Tibial artery (tissue), 4 donors: ENCODE measurements at regions not wholly inside any gene's neighbourhood (a gene's known extent, or its start where the extent isn't known, plus 50 kb on each side); places are given as distances from the start of the nearest gene placed in this dataset.

Source experiments
- DNase-seq, 2 donors: peaks; one replicate each; pipeline ENCODE4 v3.0.0-alpha.2; 2019
- H3K27ac ChIP-seq, 2 donors: fragments of 200-600 bp; sonication (generic) in 1 of 2; 1 replicate in 1 of 2; 2 replicates in 1 of 2; pipeline ENCODE4 v1.5.1; 2018 to 2019; ENCODE audit warnings: mild to moderate bottlenecking in 1 of 2
- H3K27me3 ChIP-seq, 2 donors: fragments of 200-600 bp; sonication (generic) in 1 of 2; one replicate each; pipeline versions ENCODE4 v1.5.1 to v1.6.0; 2016 to 2019
- H3K36me3 ChIP-seq, 3 donors: fragments of 200-600 bp; sonication (generic) in 2 of 3; one replicate each; pipeline ENCODE4 v1.5.1; 2016 to 2019; ENCODE audit warnings: mild to moderate bottlenecking in 2 of 3
- H3K4me1 ChIP-seq, 4 donors: fragments of 200-600 bp; sonication (generic) in 2 of 4; 1 replicate in 3 of 4; 2 replicates in 1 of 4; pipeline ENCODE4 v1.5.1; 2016 to 2019
- H3K4me3 ChIP-seq, 2 donors: fragments of 200-600 bp; sonication (generic) in 1 of 2; 1 replicate in 1 of 2; 2 replicates in 1 of 2; pipeline ENCODE4 v1.5.1; 2018 to 2019; ENCODE audit warnings: mild to moderate bottlenecking in 2 of 2
- H3K9me3 ChIP-seq, 3 donors: fragments of 200-600 bp; sonication (generic) in 1 of 3; one replicate each; pipeline ENCODE4 v1.5.1; 2016 to 2019
- CTCF ChIP-seq, 2 experiments: fragments of 200-600 bp in 1 of 2; fragments of 450-650 bp in 1 of 2; IDR thresholded peaks; one replicate each; pipeline ENCODE4 v1.5.1; 2017 to 2019; ENCODE audit warnings: antibody characterized with exemption in 2 of 2, mild to moderate bottlenecking in 1 of 2, moderate library complexity in 1 of 2
- intact Hi-C: fragments of 100-400 bp; cut with DNase I; formaldehyde crosslinking; loops from one replicate; pipeline ENCODE4 v1.15.0; 2023; ENCODE audit warnings: low total_unique reads

DNA sequence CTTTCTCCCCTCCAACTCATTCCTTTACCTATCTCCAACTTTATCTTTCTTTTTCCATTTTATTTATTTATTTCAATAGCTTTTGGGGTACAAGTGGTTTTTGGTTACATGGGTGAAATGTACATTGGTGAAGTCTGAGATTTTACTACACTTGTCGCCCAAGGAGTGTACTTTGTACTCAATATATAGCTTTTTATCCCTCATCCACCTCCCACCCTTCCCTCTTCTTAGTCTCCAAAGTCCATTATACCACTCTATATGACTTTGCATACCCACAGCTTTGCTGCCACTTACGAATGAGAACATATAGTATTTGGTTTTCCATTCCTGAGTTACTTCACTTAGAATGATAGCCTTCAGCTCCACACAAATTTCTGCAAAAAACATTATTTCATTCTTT is 152.6 kb upstream of the NUDT4 start:
- no peak for TF ChIP-seq CTCF (IDR thresholded peaks at IDR 0.05)
- Histone ChIP-seq H3K27ac (no peak overlapping the region), H3K9me3 (no peaks in the 10 kb centered on the region), H3K4me3 (no peak overlapping the region), H3K36me3 (no peaks in the 10 kb centered on the region), H3K27me3 (no peaks in the 10 kb centered on the region), H3K4me1 (peaks cover 0 to 11% (median 6%) of the 10 kb centered on the region in 4 donors)
- intact Hi-C loops = no loop called here
- DNase-seq = no peak

GRCh38 chr12:93226361-93226760 is 151.4 kb upstream of the NUDT4 start:
- H3K4me3 ChIP-seq = no peak overlapping the region

DNA sequence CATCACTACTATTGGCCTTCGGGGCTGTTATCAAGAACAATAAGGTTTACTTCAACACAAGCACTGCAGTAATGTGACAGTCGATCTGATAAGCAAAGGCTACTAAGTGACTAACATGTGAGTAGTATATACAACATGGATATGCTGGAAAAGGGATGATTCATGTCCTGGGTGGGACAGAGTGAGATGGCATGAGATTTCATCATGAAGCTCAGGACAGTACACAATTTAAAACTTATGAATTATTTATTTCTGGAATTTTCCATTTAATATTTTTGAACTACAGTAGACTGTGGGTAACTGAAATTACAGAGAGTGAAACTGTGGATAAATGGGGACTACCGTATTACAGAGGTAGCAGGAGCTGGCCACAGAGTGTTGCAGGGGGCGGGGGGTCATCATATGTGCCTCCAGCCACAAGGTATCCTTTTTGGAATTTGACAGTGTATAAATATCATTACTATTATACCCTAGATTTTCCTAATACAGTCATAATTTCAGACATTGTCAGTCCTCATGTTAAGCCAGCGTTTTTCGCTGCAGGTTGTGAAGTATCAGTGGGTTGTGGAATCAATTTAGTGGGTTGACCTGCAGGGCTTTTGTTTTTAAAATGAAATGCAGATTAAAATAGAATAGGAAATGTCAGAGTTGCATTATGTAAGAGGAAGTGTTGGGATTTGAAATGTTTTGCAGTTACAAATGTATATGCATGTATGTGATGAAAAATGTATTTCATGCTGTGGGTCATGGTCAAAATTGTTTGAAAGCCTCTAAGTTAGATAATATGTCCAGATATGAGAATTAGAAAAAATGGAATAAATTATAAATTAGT is 148.0 kb upstream of the NUDT4 start:
- peaks cover 0 to 8% (median 0%) of the 10 kb centered on the region in 4 donors for H3K4me1 ChIP-seq
- DNase-seq = no peak
- no peak overlapping the region for H3K4me3 ChIP-seq
- no peak for TF ChIP-seq CTCF (IDR thresholded peaks at IDR 0.05)
- no peaks in the 10 kb centered on the region for H3K9me3 ChIP-seq
- no peaks in the 10 kb centered on the region for H3K27me3 ChIP-seq
- no peaks in the 10 kb centered on the region for H3K36me3 ChIP-seq
- intact Hi-C loops = no loop called here
- no peak overlapping the region for H3K27ac ChIP-seq

More at GRCh38 chr12:93226361-93226760, 151.4 kb upstream of the NUDT4 start:
- H3K27me3 ChIP-seq = no peaks in the 10 kb centered on the region
- no peaks in the 10 kb centered on the region for H3K9me3 ChIP-seq
- no peak for TF ChIP-seq CTCF (IDR thresholded peaks at IDR 0.05)
- H3K36me3 ChIP-seq = no peaks in the 10 kb centered on the region
- intact Hi-C loops = no loop called here
- no peak overlapping the region for H3K27ac ChIP-seq
- DNase-seq = no peak
- H3K4me1 ChIP-seq = peaks cover 0 to 11% (median 6%) of the 10 kb centered on the region in 4 donors

DNA sequence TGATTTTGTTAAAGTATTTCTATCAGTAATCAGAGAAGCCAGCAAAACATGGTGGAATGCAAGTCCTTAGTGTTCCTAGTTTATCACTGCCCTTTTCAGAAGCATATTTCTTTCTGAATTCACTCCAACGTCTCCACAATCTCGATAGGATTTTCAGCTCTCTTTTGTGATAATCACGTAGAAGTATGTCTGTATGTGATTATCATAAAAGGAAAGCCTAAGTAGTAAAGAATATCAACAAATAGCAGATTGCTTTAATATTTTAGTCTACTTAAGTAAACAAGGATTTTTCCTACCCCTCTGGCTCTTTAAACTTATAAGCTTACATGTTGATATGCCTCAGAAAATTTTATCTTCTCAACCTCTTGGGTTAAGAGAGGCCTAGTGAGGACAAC is 147.4 kb upstream of the NUDT4 start:
- Histone ChIP-seq H3K4me3 (no peak overlapping the region), H3K36me3 (no peaks in the 10 kb centered on the region), H3K27me3 (no peaks in the 10 kb centered on the region), H3K27ac (no peak overlapping the region), H3K9me3 (no peaks in the 10 kb centered on the region), H3K4me1 (peaks cover 0 to 9% (median 0%) of the 10 kb centered on the region in 4 donors)
- intact Hi-C loops = no loop called here
- TF ChIP-seq CTCF (IDR thresholded peaks at IDR 0.05) = no peak
- DNase-seq = no peak

DNA sequence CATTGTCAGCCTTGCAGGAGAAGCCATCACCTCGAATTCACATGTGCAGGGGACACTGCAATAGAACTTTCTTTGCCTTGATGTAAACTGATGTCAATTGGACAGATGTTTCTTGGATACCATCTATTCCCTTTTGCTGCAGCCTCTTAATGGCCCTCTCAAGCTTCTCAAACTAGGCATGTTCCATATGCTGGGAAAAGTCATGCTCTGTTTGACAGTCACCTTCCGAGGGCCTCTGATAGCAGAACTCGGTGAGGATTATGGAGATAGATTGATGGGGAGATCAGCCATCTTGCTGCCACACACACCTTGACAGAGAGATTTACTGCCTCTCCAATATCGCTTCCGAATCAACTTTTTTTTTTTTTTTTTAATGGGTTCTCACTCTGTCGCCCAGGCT is 145.8 kb upstream of the NUDT4 start:
- intact Hi-C loops = no loop called here
- Histone ChIP-seq H3K27me3 (no peaks in the 10 kb centered on the region), H3K4me1 (peaks cover 0 to 19% (median 6%) of the 10 kb centered on the region in 4 donors), H3K9me3 (no peaks in the 10 kb centered on the region), H3K36me3 (no peaks in the 10 kb centered on the region), H3K27ac (no peak overlapping the region), H3K4me3 (no peak overlapping the region)
- no peak for DNase-seq
- no peak for TF ChIP-seq CTCF (IDR thresholded peaks at IDR 0.05)
